ENCODE measurements at regions not wholly inside any gene's neighbourhood (a gene's known extent, or its start where the extent isn't known, plus 50 kb on each side); places are given as distances from the start of the nearest gene placed in this dataset.

- H2BK15ac ChIP-seq (ENCODE audit: low read depth, low read length) = no peak overlapping the region
- POLR2A ChIA-PET (ENCODE audit: unreplicated experiment) = no interaction called here
- H3K23ac ChIP-seq (ENCODE audit: low read depth, low read length) = no peak overlapping the region
- no peaks in the 10 kb centered on the region for H3K9me1 ChIP-seq (ENCODE audit: insufficient read depth, low read length)
- no peak overlapping the region for H3K9ac ChIP-seq (ENCODE audit: low read depth, low read length)
- no peaks in the 10 kb centered on the region for H3K27me3 ChIP-seq (ENCODE audit: control insufficient read depth, insufficient read depth, low read length)
- no peak overlapping the region for H3K4ac ChIP-seq (ENCODE audit: low read depth, low read length)
- no peak overlapping the region for H2BK5ac ChIP-seq (ENCODE audit: low read depth, low read length, poor library complexity, severe bottlenecking)
- ATAC-seq (ENCODE audit: low read depth) (no peak), DNase-seq (no peak)
- no peaks in the 10 kb centered on the region for H3K79me1 ChIP-seq (ENCODE audit: low read depth in 1 of 2, low read length in 2 of 2)
- no peak overlapping the region for H3K56ac ChIP-seq (ENCODE audit: extremely low read depth, insufficient read depth, low read length)
- H2AFZ ChIP-seq (replicated peaks; ENCODE audit: low read length, poor library complexity) = no peak overlapping the region
- H4K5ac ChIP-seq (ENCODE audit: low read depth, low read length) = no peak overlapping the region
- H3K36me3 ChIP-seq (ENCODE audit: control insufficient read depth, insufficient read depth, low read length) = no peaks in the 10 kb centered on the region
- 30% methylated on average over 2 of the region's 6 CpGs; no CpG with 5 or more reads in 1 of the 2 experiments for WGBS, 2 experiments (ENCODE audit: extremely low coverage in 2 of 2, insufficient read length in 1 of 2)
- no TSS peak for BruUV-seq (replicated peaks)
- no peaks in the 10 kb centered on the region for H3K4me1 ChIP-seq (ENCODE audit: control insufficient read depth, insufficient read depth, low read length)
- H3K14ac ChIP-seq (replicated peaks; ENCODE audit: low read depth, low read length) = no peak overlapping the region
- H3K4me2 ChIP-seq (ENCODE audit: low read depth, low read length) = no peak overlapping the region
- H4K91ac ChIP-seq (ENCODE audit: insufficient read depth, low read depth, low read length) = no peak overlapping the region
- no peaks in the 10 kb centered on the region for H3K9me3 ChIP-seq (ENCODE audit: control insufficient read depth, insufficient read depth, low read length)
- H2BK120ac ChIP-seq (ENCODE audit: low read depth, low read length) = no peak overlapping the region
- intact Hi-C loops (cut with micrococcal nuclease) = no loop called here
- no peak overlapping the region for H3K18ac ChIP-seq (ENCODE audit: low read depth, low read length)
- in situ Hi-C loops (cut with MboI; ENCODE audit: low sequenced_read_pairs) = no loop called here
- dilution Hi-C loops (cut with HindIII; ENCODE audit: low sequenced_read_pairs, unreplicated experiment) = no loop called here
- CTCF ChIA-PET = interaction anchor here (0.5 kb wide), 1 partner anchor 9 kb away, joined by 3 read pairs; no protein-coding TSS in a partner anchor
- no peak overlapping the region for H4K8ac ChIP-seq (ENCODE audit: low read depth in 2 of 2, low read length in 2 of 2)
- no peak overlapping the region for H2BK20ac ChIP-seq (ENCODE audit: low read depth, low read length)
- no peaks in the 10 kb centered on the region for H4K20me1 ChIP-seq (ENCODE audit: insufficient read depth, low read length)
- no peak overlapping the region for H2AK5ac ChIP-seq (ENCODE audit: low read depth, low read length)
- TF ChIP-seq NFE2L2 (IDR thresholded peaks at IDR 0.05; ENCODE audit: low read depth, low read length) = no peak
- TF ChIP-seq RFX5 (IDR thresholded peaks at IDR 0.05; ENCODE audit: low read depth, low read length) = no peak
- TF ChIP-seq MXI1 (IDR thresholded peaks at IDR 0.05; ENCODE audit: borderline replicate concordance, low read depth, low read length) = no peak
- TF ChIP-seq MAFK (IDR thresholded peaks at IDR 0.05; ENCODE audit: low read depth, low read length) = no peak
- no peak for TF ChIP-seq CTCF (conservative IDR thresholded peaks at IDR 0.05; ENCODE audit: low read depth, low read length)
- H3K4me3 ChIP-seq (ENCODE audit: insufficient read depth, low read depth, low read length) = no peak overlapping the region
- no peak overlapping the region for H3K27ac ChIP-seq (ENCODE audit: insufficient read depth, low read length)
- H2AK9ac ChIP-seq (replicated peaks; ENCODE audit: low read depth, low read length, poor library complexity) = no peak overlapping the region
Observed at GRCh38 chr19:31718032-31718431, 368.8 kb upstream of the TSHZ3 start.

Data from IMR-90 (cell line).